ENCODE measurements at regions not wholly inside any gene's neighbourhood (a gene's known extent, or its start where the extent isn't known, plus 50 kb on each side); places are given as distances from the start of the nearest gene placed in this dataset.

DNA sequence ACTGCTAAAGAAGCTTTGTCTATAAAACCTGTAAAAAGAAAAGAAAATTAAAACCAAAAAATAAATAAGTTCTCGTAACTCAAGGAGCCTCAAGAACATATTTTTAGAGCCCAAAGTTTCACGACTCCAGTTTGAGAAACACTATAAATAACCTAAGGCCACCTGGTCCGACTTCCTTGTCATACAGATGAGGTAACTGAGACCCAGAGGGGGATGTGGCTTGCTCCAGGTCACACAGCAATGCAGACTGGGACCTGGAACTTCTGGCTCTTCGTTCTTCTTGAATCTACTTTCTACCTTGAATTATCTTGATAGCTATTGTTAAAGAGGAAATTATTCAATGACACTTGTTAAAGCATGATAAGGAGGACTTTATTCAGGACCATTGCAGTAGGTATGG lies 514.8 kb downstream of the CDK5RAP2 start:
- no peak for DNase-seq (ENCODE audit: extremely low spot score in 2 of 2)
- H3K27ac ChIP-seq, result no peak overlapping the region
- H3K36me3 ChIP-seq, result no peaks in the 10 kb centered on the region
- no peak overlapping the region for H3K4me3 ChIP-seq
- TF ChIP-seq POLR2A (IDR thresholded peaks at IDR 0.05), result no peak
- TF ChIP-seq, protein P1, sequence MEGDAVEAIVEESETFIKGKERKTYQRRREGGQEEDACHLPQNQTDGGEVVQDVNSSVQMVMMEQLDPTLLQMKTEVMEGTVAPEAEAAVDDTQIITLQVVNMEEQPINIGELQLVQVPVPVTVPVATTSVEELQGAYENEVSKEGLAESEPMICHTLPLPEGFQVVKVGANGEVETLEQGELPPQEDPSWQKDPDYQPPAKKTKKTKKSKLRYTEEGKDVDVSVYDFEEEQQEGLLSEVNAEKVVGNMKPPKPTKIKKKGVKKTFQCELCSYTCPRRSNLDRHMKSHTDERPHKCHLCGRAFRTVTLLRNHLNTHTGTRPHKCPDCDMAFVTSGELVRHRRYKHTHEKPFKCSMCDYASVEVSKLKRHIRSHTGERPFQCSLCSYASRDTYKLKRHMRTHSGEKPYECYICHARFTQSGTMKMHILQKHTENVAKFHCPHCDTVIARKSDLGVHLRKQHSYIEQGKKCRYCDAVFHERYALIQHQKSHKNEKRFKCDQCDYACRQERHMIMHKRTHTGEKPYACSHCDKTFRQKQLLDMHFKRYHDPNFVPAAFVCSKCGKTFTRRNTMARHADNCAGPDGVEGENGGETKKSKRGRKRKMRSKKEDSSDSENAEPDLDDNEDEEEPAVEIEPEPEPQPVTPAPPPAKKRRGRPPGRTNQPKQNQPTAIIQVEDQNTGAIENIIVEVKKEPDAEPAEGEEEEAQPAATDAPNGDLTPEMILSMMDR (IDR thresholded peaks at IDR 0.05), result no peak
- no peak for TF ChIP-seq POLR2AphosphoS5 (IDR thresholded peaks at IDR 0.05; ENCODE audit: insufficient read depth in 1 of 2, low read depth in 1 of 2)
- H3K4me1 ChIP-seq, result no peaks in the 10 kb centered on the region
- no peaks in the 10 kb centered on the region for H3K9me3 ChIP-seq
- intact Hi-C loops (cut with DNase I), result no loop called here
- H3K27me3 ChIP-seq, result no peaks in the 10 kb centered on the region

GRCh38 chr9:120045011-120045410 lies 535.0 kb downstream of the CDK5RAP2 start:
- TF ChIP-seq POLR2AphosphoS5 (IDR thresholded peaks at IDR 0.05; ENCODE audit: insufficient read depth in 1 of 2, low read depth in 1 of 2) (no peak), POLR2A (IDR thresholded peaks at IDR 0.05) (no peak)
- TF ChIP-seq, protein P1 (IDR thresholded peaks at IDR 0.05), result no peak
- Histone ChIP-seq H3K4me3 (no peak overlapping the region), H3K36me3 (no peaks in the 10 kb centered on the region), H3K4me1 (no peaks in the 10 kb centered on the region), H3K27ac (no peak overlapping the region), H3K27me3 (no peaks in the 10 kb centered on the region), H3K9me3 (no peaks in the 10 kb centered on the region)
- DNase-seq (ENCODE audit: extremely low spot score in 2 of 2), result no peak
- intact Hi-C loops (cut with DNase I), result no loop called here

DNA sequence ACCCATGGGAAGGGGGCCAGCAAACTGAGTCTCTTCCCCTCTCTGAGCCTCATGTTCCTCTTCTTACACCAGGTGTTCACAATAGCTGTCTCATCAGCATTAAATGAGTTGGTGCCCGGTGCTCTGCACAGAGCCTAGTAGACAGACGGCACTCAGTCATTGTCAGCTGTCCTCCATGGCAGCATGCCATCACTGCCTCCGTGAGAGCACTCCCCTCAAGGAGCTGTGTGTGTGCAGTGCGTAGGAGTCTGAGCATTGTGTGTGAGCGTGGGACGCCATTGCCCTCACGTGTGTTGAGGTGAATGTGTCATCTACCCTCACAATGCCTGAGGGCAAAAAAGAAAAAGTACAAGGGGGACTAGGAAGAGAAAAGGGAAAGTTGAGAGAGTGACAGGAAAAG lies 536.5 kb downstream of the CDK5RAP2 start:
- H3K27me3 ChIP-seq, result no peaks in the 10 kb centered on the region
- no peak for DNase-seq (ENCODE audit: extremely low spot score in 2 of 2)
- no peak overlapping the region for H3K4me3 ChIP-seq
- no peaks in the 10 kb centered on the region for H3K36me3 ChIP-seq
- TF ChIP-seq, protein P1 (IDR thresholded peaks at IDR 0.05), result no peak
- TF ChIP-seq POLR2A (IDR thresholded peaks at IDR 0.05) (no peak), POLR2AphosphoS5 (IDR thresholded peaks at IDR 0.05; ENCODE audit: insufficient read depth in 1 of 2, low read depth in 1 of 2) (no peak)
- intact Hi-C loops (cut with DNase I), result no loop called here
- H3K9me3 ChIP-seq, result no peaks in the 10 kb centered on the region
- H3K4me1 ChIP-seq, result no peaks in the 10 kb centered on the region
- no peak overlapping the region for H3K27ac ChIP-seq

DNA sequence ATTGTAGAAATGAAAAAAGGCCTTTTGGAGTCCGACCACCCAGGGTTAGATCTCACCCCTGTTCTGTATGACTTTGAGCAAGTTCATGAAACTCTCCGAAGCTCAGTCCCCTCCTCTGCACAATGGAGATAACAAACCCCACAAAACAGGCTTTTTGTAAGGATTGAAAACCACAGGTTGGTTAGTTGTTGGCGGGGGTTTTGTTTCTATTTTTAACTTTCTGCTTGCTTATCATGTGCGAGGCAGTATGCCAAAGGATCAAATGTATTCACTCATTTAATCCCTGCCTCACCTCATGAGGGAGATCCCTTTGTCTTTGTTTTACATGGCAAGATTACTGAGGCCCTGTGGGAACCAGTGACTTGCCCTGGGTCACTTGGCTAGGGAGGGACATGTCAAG lies 539.1 kb downstream of the CDK5RAP2 start:
- H3K4me3 ChIP-seq, result no peak overlapping the region
- no peaks in the 10 kb centered on the region for H3K36me3 ChIP-seq
- H3K9me3 ChIP-seq, result no peaks in the 10 kb centered on the region
- DNase-seq (ENCODE audit: extremely low spot score in 2 of 2), result no peak
- H3K4me1 ChIP-seq, result no peaks in the 10 kb centered on the region
- no peak overlapping the region for H3K27ac ChIP-seq
- H3K27me3 ChIP-seq, result no peaks in the 10 kb centered on the region
- intact Hi-C loops (cut with DNase I), result no loop called here
- TF ChIP-seq, protein P1 (IDR thresholded peaks at IDR 0.05), result no peak
- TF ChIP-seq POLR2A (IDR thresholded peaks at IDR 0.05) (no peak), POLR2AphosphoS5 (IDR thresholded peaks at IDR 0.05; ENCODE audit: insufficient read depth in 1 of 2, low read depth in 1 of 2) (no peak)

- no peak for TF ChIP-seq POLR2A (IDR thresholded peaks at IDR 0.05)
- no peak for TF ChIP-seq POLR2AphosphoS5 (IDR thresholded peaks at IDR 0.05; ENCODE audit: insufficient read depth in 1 of 2, low read depth in 1 of 2)
- TF ChIP-seq, protein P1 (IDR thresholded peaks at IDR 0.05), result no peak
- no peak for DNase-seq (ENCODE audit: extremely low spot score in 2 of 2)
- no peaks in the 10 kb centered on the region for H3K27me3 ChIP-seq
- no peaks in the 10 kb centered on the region for H3K9me3 ChIP-seq
- H3K4me3 ChIP-seq, result no peak overlapping the region
- H3K36me3 ChIP-seq, result no peaks in the 10 kb centered on the region
- H3K4me1 ChIP-seq, result no peaks in the 10 kb centered on the region
- intact Hi-C loops (cut with DNase I), result no loop called here
- H3K27ac ChIP-seq, result no peak overlapping the region
Measured at GRCh38 chr9:120038342-120038741, 541.6 kb downstream of the CDK5RAP2 start.
